Stimulated activated CD8-positive, alpha-beta memory T cell treated with anti-CD3 and anti-CD28 coated beads, Interleukin-4, amount 100 ng/mL, for 4 hours (primary cell): ENCODE measurements at regions not wholly inside any gene's neighbourhood (a gene's known extent, or its start where the extent isn't known, plus 50 kb on each side); places are given as distances from the start of the nearest gene placed in this dataset.

Source experiments
- DNase-seq, 2 donors: peaks; one replicate each; pipeline ENCODE4 v3.0.0-alpha.2; 2020; ENCODE audit warnings: low read depth in 2 of 2, low spot score in 1 of 2

GRCh38 chr20:17100506-17100905, 126.3 kb upstream of the PCSK2 start:
- DNase-seq, result no peak

GRCh38 chr20:17107127-17107526, 119.7 kb upstream of the PCSK2 start:
- DNase-seq, result no peak

- DNase-seq, result no peak
Measured at GRCh38 chr20:17108896-17109295, 117.9 kb upstream of the PCSK2 start.

- no peak for DNase-seq
Measured at GRCh38 chr20:17109307-17109706, 117.5 kb upstream of the PCSK2 start.

GRCh38 chr20:17128206-17128605, 98.6 kb upstream of the PCSK2 start:
- no peak for DNase-seq

GRCh38 chr20:17129089-17129488, 97.8 kb upstream of the PCSK2 start:
- DNase-seq, result no peak

GRCh38 chr20:17137692-17138091, 89.1 kb upstream of the PCSK2 start:
- DNase-seq, result no peak

- DNase-seq, result no peak
Measured at GRCh38 chr20:17138237-17138636, 88.6 kb upstream of the PCSK2 start.

GRCh38 chr20:17140894-17141293, 85.9 kb upstream of the PCSK2 start:
- DNase-seq, result no peak

GRCh38 chr20:17141568-17141967, 85.3 kb upstream of the PCSK2 start:
- DNase-seq, result no peak

GRCh38 chr20:17142666-17143065, 84.2 kb upstream of the PCSK2 start:
- no peak for DNase-seq

- DNase-seq, result no peak
Measured at GRCh38 chr20:17150858-17151257, 76.0 kb upstream of the PCSK2 start.

- no peak for DNase-seq
Measured at GRCh38 chr20:17155401-17155800, 71.4 kb upstream of the PCSK2 start.

- DNase-seq, result no peak
Measured at GRCh38 chr20:17158701-17159100, 68.1 kb upstream of the PCSK2 start.

GRCh38 chr20:17161673-17162481, 65.0 kb upstream of the PCSK2 start:
- no peak for DNase-seq

GRCh38 chr20:17168026-17168612, 58.7 kb upstream of the PCSK2 start:
- DNase-seq, result no peak

GRCh38 chr20:17169585-17170136, 57.2 kb upstream of the PCSK2 start:
- DNase-seq, result no peak

- no peak for DNase-seq
Measured at GRCh38 chr20:17171746-17172280, 55.0 kb upstream of the PCSK2 start.

GRCh38 chr20:17172836-17173516, 53.9 kb upstream of the PCSK2 start:
- DNase-seq, result no peak
